ENCODE measurements at regions not wholly inside any gene's neighbourhood (a gene's known extent, or its start where the extent isn't known, plus 50 kb on each side); places are given as distances from the start of the nearest gene placed in this dataset.

DNA sequence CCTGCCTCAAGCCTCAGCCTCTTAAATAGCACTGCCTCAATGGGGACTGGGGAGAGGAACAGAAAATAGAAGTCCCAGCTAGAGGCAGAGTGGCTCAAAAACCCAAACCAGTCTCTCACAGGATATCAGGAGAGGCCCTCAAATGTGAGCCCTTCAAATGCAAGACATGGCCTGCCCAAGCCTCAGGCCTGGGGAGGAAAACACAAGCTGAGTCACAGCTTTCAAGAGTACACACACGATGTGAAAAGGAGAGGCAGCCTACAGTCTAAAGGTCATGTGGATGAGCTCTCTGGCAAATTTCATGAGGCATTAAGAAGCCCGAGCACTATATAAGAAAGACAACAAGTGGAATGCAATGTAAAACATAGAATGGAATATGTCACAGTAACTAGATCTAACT is 316.6 kb upstream of the MEX3C start:
- Histone ChIP-seq H3K4me3 (replicated peaks in 1 of 3; ENCODE audit: low read depth in 2 of 3, low read length in 3 of 3) (no peak overlapping the region), H3K9me3 (replicated peaks in 1 of 2; ENCODE audit: control insufficient read depth in 1 of 2, insufficient read depth in 1 of 2, low read length in 2 of 2) (no peaks in the 10 kb centered on the region), H4K20me1 (ENCODE audit: insufficient read depth, low read length) (no peaks in the 10 kb centered on the region), H3K4me1 (ENCODE audit: control insufficient read depth in 1 of 2, insufficient read depth in 2 of 2, low read length in 2 of 2) (no peaks in the 10 kb centered on the region), H3K27ac (ENCODE audit: low read depth in 1 of 2, low read length in 2 of 2) (no peak overlapping the region), H3K27me3 (ENCODE audit: control insufficient read depth in 2 of 2, insufficient read depth in 2 of 2, low read length in 2 of 2) (no peaks in the 10 kb centered on the region), H3K36me3 (replicated peaks in 1 of 2; ENCODE audit: control insufficient read depth in 1 of 2, insufficient read depth in 2 of 2, low read length in 2 of 2) (no peaks in the 10 kb centered on the region), H3K9ac (ENCODE audit: insufficient read depth, low read length, poor library complexity, severe bottlenecking) (no peak overlapping the region), H3K79me2 (ENCODE audit: insufficient read depth, low read length) (no peaks in the 10 kb centered on the region), H2AFZ (ENCODE audit: insufficient read depth, low read depth, low read length, poor library complexity, severe bottlenecking) (no peak overlapping the region), H3K4me2 (replicated peaks; ENCODE audit: extremely low read depth, low read length, poor library complexity, severe bottlenecking) (no peak overlapping the region)
- Mint-ChIP-seq H3K4me1 (no peaks in the 10 kb centered on the region), H3K27me3 (ENCODE audit: low read depth in 3 of 3) (peaks cover 0 to 3% (median 0%) of the 10 kb centered on the region in 3 donors), H3K4me3 (no peak overlapping the region), H3K36me3 (no peaks in the 10 kb centered on the region), H3K9me3 (peaks cover 0 to 6% (median 2%) of the 10 kb centered on the region in 7 donors), H3K27ac (no peak overlapping the region)
- WGBS (ENCODE audit: insufficient coverage) = 71% methylated on average over 1 of the region's 2 CpGs
- TF ChIP-seq, protein P1, sequence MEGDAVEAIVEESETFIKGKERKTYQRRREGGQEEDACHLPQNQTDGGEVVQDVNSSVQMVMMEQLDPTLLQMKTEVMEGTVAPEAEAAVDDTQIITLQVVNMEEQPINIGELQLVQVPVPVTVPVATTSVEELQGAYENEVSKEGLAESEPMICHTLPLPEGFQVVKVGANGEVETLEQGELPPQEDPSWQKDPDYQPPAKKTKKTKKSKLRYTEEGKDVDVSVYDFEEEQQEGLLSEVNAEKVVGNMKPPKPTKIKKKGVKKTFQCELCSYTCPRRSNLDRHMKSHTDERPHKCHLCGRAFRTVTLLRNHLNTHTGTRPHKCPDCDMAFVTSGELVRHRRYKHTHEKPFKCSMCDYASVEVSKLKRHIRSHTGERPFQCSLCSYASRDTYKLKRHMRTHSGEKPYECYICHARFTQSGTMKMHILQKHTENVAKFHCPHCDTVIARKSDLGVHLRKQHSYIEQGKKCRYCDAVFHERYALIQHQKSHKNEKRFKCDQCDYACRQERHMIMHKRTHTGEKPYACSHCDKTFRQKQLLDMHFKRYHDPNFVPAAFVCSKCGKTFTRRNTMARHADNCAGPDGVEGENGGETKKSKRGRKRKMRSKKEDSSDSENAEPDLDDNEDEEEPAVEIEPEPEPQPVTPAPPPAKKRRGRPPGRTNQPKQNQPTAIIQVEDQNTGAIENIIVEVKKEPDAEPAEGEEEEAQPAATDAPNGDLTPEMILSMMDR (IDR thresholded peaks at IDR 0.05) = no peak
- no peak for DNase-seq
- intact Hi-C loops (cut with micrococcal nuclease) = no loop called here

DNA sequence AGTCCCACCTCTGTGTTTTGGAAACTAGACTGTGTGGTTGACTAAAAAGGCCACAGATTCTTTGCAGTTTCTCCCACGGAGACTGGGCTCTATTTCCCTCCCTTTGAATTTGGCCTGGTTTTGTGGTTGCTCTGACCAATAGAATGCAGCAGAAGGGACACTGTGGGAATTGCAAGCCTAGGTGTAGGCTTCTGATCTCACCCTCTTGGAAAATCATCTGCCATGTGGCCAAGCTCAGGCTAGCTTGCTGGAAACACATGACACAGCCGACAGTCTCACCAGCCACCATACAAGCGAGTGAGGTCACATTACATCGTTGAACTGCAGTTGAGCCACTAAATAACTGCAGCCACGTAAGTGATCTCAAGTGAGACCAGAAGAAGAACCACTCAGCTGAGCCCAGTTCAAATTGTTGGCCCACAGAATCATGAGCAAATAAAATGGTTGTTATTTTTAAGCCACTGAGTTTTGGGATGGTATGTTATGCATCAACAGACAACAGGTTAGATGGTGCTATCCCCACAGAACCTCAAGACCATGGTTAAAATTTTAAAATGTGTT is 319.1 kb upstream of the MEX3C start:
- Histone ChIP-seq H4K20me1 (ENCODE audit: insufficient read depth, low read length) (no peaks in the 10 kb centered on the region), H3K27me3 (ENCODE audit: control insufficient read depth in 2 of 2, insufficient read depth in 2 of 2, low read length in 2 of 2) (no peaks in the 10 kb centered on the region), H3K9me3 (replicated peaks in 1 of 2; ENCODE audit: control insufficient read depth in 1 of 2, insufficient read depth in 1 of 2, low read length in 2 of 2) (no peaks in the 10 kb centered on the region), H3K4me3 (replicated peaks in 1 of 3; ENCODE audit: low read depth in 2 of 3, low read length in 3 of 3) (no peak overlapping the region), H2AFZ (ENCODE audit: insufficient read depth, low read depth, low read length, poor library complexity, severe bottlenecking) (no peak overlapping the region), H3K4me2 (replicated peaks; ENCODE audit: extremely low read depth, low read length, poor library complexity, severe bottlenecking) (no peak overlapping the region), H3K36me3 (replicated peaks in 1 of 2; ENCODE audit: control insufficient read depth in 1 of 2, insufficient read depth in 2 of 2, low read length in 2 of 2) (no peaks in the 10 kb centered on the region), H3K9ac (ENCODE audit: insufficient read depth, low read length, poor library complexity, severe bottlenecking) (no peak overlapping the region), H3K4me1 (ENCODE audit: control insufficient read depth in 1 of 2, insufficient read depth in 2 of 2, low read length in 2 of 2) (no peaks in the 10 kb centered on the region), H3K27ac (ENCODE audit: low read depth in 1 of 2, low read length in 2 of 2) (no peak overlapping the region), H3K79me2 (ENCODE audit: insufficient read depth, low read length) (no peaks in the 10 kb centered on the region)
- intact Hi-C loops (cut with micrococcal nuclease) = no loop called here
- no peak overlapping the region for H3K27ac Mint-ChIP-seq
- no peak for DNase-seq
- no peaks in the 10 kb centered on the region for H3K4me1 Mint-ChIP-seq
- no peaks in the 10 kb centered on the region for H3K36me3 Mint-ChIP-seq
- TF ChIP-seq, protein P1 (IDR thresholded peaks at IDR 0.05) = no peak
- H3K27me3 Mint-ChIP-seq (ENCODE audit: low read depth in 3 of 3) = peaks cover 0 to 2% (median 0%) of the 10 kb centered on the region in 3 donors
- H3K9me3 Mint-ChIP-seq = peaks cover 0 to 9% (median 1%) of the 10 kb centered on the region in 7 donors
- WGBS (ENCODE audit: insufficient coverage) = 81% methylated on average over 5 of the region's 5 CpGs
- no peak overlapping the region for H3K4me3 Mint-ChIP-seq

Data from CD14-positive monocyte (primary cell).